ENCODE measurements at regions not wholly inside any gene's neighbourhood (a gene's known extent, or its start where the extent isn't known, plus 50 kb on each side); places are given as distances from the start of the nearest gene placed in this dataset.

- Histone ChIP-seq H3K4me3 (IDR thresholded peaks at IDR 0.05; ENCODE audit: insufficient read depth, low read depth, low read length) (no peak overlapping the region), H2AFZ (ENCODE audit: low read depth) (no peak overlapping the region), H3K79me2 (ENCODE audit: insufficient read depth, low read depth) (no peaks in the 10 kb centered on the region), H3K4me2 (no peak overlapping the region), H3K27me3 (ENCODE audit: insufficient read depth, low read depth) (no peaks in the 10 kb centered on the region), H3K27ac (no peak overlapping the region), H4K20me1 (ENCODE audit: insufficient read depth) (no peaks in the 10 kb centered on the region), H3K36me3 (ENCODE audit: insufficient read depth) (no peaks in the 10 kb centered on the region), H3K4me1 (ENCODE audit: low read depth, poor library complexity, severe bottlenecking) (no peaks in the 10 kb centered on the region), H3K9ac (no peak overlapping the region)
- no peak for TF ChIP-seq CTCF (conservative IDR thresholded peaks at IDR 0.05; ENCODE audit: low read depth, low read length)
Observed at GRCh38 chr2:116877274-116877673, 937.2 kb upstream of the DDX18 start.

GRCh38 chr2:116877944-116878343 is 936.5 kb upstream of the DDX18 start:
- Histone ChIP-seq H3K36me3 (ENCODE audit: insufficient read depth) (no peaks in the 10 kb centered on the region), H3K4me1 (ENCODE audit: low read depth, poor library complexity, severe bottlenecking) (no peaks in the 10 kb centered on the region), H3K4me3 (IDR thresholded peaks at IDR 0.05; ENCODE audit: insufficient read depth, low read depth, low read length) (no peak overlapping the region), H4K20me1 (ENCODE audit: insufficient read depth) (no peaks in the 10 kb centered on the region), H3K79me2 (ENCODE audit: insufficient read depth, low read depth) (no peaks in the 10 kb centered on the region), H3K9ac (no peak overlapping the region), H3K4me2 (no peak overlapping the region), H2AFZ (ENCODE audit: low read depth) (no peak overlapping the region), H3K27me3 (ENCODE audit: insufficient read depth, low read depth) (no peaks in the 10 kb centered on the region), H3K27ac (no peak overlapping the region)
- TF ChIP-seq CTCF (conservative IDR thresholded peaks at IDR 0.05; ENCODE audit: low read depth, low read length): no peak

- no peaks in the 10 kb centered on the region for H4K20me1 ChIP-seq (ENCODE audit: insufficient read depth)
- H3K9ac ChIP-seq: no peak overlapping the region
- TF ChIP-seq CTCF (conservative IDR thresholded peaks at IDR 0.05; ENCODE audit: low read depth, low read length): no peak
- H3K4me1 ChIP-seq (ENCODE audit: low read depth, poor library complexity, severe bottlenecking): no peaks in the 10 kb centered on the region
- no peaks in the 10 kb centered on the region for H3K79me2 ChIP-seq (ENCODE audit: insufficient read depth, low read depth)
- no peaks in the 10 kb centered on the region for H3K27me3 ChIP-seq (ENCODE audit: insufficient read depth, low read depth)
- H3K27ac ChIP-seq: no peak overlapping the region
- H3K4me3 ChIP-seq (IDR thresholded peaks at IDR 0.05; ENCODE audit: insufficient read depth, low read depth, low read length): no peak overlapping the region
- H3K36me3 ChIP-seq (ENCODE audit: insufficient read depth): no peaks in the 10 kb centered on the region
- no peak overlapping the region for H2AFZ ChIP-seq (ENCODE audit: low read depth)
- H3K4me2 ChIP-seq: no peak overlapping the region
Observed at GRCh38 chr2:116879650-116880160, 934.8 kb upstream of the DDX18 start.

- no peaks in the 10 kb centered on the region for H3K27me3 ChIP-seq (ENCODE audit: insufficient read depth, low read depth)
- TF ChIP-seq CTCF (conservative IDR thresholded peaks at IDR 0.05; ENCODE audit: low read depth, low read length): no peak
- H3K4me1 ChIP-seq (ENCODE audit: low read depth, poor library complexity, severe bottlenecking): no peaks in the 10 kb centered on the region
- no peak overlapping the region for H3K4me3 ChIP-seq (IDR thresholded peaks at IDR 0.05; ENCODE audit: insufficient read depth, low read depth, low read length)
- H3K4me2 ChIP-seq: no peak overlapping the region
- no peaks in the 10 kb centered on the region for H3K79me2 ChIP-seq (ENCODE audit: insufficient read depth, low read depth)
- no peak overlapping the region for H3K9ac ChIP-seq
- H3K27ac ChIP-seq: no peak overlapping the region
- no peaks in the 10 kb centered on the region for H4K20me1 ChIP-seq (ENCODE audit: insufficient read depth)
- no peaks in the 10 kb centered on the region for H3K36me3 ChIP-seq (ENCODE audit: insufficient read depth)
- no peak overlapping the region for H2AFZ ChIP-seq (ENCODE audit: low read depth)
Observed at GRCh38 chr2:116891191-116891590, 923.3 kb upstream of the DDX18 start.
